Right ventricle myocardium inferior (tissue), 1 donor: ENCODE measurements at regions not wholly inside any gene's neighbourhood (a gene's known extent, or its start where the extent isn't known, plus 50 kb on each side); places are given as distances from the start of the nearest gene placed in this dataset.

ENCODE experiments used
- ATAC-seq: fragments of 200-7000 bp; cut with Tn5 transposase; one replicate; pipeline ENCODE4 v1.9.1; 2020; ENCODE audit warnings: mild to moderate bottlenecking, moderate library complexity
- DNase-seq: peaks from one replicate; pipeline ENCODE4 v3.0.0; 2021; ENCODE audit errors: missing footprints
- intact Hi-C: fragments of 100-400 bp; cut with DNase I; formaldehyde crosslinking; loops from one replicate; pipeline ENCODE4 v1.11.0; 2022
- donor health status: DM: no; HTN: yes; CAD: no; lungs with severe emphysema.

DNA sequence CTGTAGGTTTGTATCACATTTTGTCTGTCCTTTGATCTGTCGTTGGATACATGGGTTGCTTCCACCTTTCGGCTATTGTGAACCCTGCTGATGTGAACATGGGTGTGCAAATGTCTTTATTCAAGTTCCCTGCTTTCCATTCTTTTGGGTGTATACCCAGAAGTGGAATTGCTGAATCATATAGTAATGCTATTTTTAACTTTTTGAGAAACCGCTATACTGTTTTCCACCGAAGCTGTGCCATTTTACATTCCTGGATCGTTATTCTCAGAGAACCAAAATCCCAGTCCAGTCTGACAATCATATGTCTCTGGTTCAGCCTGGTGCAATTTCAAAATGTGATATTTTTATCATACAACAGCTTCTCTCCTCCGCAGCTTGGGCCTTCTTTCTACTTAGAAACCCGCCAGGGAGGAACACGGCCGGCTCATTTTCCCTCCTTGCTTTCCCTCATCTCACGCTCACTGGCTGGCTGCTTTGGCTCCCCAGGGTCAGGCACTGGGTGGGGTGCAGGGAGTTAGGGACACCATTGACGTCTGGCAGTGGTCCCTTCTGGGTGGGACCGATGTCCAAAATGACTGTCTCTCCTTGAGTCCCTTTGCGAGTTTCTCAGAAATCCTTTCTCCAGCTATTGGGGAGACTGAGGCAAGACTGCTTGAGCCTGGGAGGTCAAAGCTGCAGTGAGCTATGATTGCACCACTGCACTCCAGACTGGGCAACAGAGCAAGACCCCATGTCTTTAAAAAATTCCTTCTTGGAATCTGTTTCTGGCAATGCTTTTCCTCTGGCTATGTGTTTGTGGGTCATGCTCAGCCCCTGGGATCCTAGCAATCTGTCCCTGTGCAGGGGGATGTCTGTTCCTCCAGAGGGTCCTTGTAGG, 73.5 kb upstream of the AKT3 start:
- ATAC-seq (no peak), DNase-seq (no peak)
- intact Hi-C loops, result no loop called here

DNA sequence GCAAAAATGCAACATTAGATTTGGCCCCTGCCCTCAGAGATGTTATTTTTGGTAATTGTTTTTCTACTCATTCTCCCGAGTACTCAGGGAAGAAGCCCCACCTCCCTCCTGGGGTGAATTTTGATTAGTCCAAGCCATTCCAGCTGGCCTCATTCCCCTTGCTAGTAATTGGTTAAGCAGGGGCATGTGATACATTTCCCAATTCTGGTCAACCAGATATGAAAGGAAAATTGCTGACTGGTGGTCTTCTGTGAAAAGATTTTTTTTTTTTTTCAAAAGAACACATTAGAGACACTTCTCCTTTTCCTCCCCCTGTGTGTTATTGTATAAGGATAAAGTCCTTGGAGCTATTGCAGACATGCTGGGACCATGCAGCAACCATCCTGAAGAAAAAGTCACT, 71.1 kb upstream of the AKT3 start:
- ATAC-seq (no peak), DNase-seq (no peak)
- intact Hi-C loops, result no loop called here

DNA sequence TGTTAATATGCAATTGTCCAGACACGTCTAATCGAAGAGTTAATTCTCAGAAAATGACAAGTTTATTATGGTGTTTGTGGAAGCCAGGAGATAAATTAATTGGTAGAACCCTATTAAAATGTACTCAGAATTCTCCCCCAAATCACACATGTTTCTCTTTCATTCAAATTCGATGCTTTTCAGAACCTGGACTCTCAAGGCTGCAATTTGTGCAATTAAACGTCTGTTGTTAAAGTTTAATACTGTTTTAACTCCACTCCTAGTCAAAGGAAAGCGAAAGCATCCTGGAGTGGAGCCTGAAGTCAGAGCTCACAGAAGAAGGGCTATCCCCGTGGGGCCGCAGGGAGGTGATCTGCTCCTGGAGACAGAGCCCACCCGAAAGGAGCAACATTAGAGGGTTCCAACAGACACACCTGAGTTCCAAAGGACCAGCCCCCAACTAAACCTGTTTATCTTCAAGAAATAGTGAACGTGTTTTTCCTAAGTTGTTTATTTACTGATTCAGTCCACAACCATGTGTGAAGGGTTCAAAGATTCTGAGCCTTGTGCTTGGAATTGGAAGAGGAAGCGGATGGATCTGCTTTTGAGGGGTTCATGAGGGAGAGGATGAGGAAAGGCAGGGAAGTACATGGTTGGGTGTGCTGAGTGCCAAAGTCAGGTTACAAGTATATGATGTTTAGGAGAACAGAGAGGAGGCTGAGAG, 68.0 kb upstream of the AKT3 start:
- no peak for DNase-seq
- no peak for ATAC-seq
- intact Hi-C loops, result loop anchor here (5.0 kb wide), 1 partner anchor 66 kb away; the partner anchor contains the start of gene AKT3

DNA sequence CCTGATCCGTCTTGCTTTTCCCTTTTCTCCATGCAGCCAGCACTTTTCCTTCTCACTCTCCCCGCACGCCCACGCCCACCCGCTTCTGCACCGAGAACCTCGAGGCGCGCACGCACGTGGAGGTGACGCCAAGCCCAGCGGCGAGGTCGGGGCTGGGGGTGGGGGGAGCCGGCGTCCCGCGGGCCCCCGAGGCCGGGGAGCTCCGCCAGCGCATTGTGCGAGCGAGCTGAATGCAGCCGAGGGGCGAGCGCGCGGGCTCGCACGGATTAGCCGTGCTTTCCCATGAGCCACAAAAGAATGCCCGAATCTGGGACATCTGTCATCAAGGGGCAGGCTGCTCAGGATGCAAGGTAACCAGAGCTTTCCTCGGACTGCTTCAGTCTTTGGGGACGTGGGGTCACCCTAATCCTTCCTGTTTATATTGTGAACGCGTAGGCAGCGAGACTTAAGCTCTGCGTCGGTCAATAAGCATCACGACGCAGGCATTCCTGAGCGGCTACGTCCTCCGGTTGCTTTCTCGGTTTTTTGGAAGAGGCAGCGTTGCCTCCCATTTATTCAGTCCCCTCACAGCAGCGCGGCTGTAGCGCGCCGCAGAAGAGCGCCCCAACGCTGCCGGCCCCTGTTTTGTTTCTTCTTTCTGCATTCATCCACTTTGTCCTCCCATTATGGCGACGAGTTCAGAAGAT, 67.3 kb upstream of the AKT3 start:
- intact Hi-C loops, result loop anchor here (5.0 kb wide), 1 partner anchor 65 kb away; the partner anchor contains the start of gene AKT3
- DNase-seq, result no peak

DNA sequence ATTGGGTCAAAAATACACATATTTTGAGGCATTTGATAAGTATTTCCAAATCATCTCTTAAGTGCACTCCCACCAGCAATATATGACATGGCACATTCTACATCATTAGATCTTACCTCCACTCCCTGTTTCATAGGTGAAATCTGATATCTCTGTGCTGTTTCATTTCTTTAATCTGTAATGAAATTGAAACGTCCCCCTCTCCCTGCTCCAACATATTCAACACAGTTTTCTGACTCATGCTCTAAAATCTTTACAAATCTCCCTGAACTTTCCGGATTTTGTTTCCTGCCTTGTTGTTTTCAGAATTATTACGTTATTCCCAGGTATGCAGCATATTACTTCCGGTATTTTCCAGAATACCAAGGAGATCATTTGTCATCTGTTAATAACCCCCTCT, 66.1 kb upstream of the AKT3 start:
- DNase-seq, result no peak
- intact Hi-C loops, result loop anchor here (5.0 kb wide), 1 partner anchor 64 kb away; the partner anchor contains the start of gene AKT3
- ATAC-seq, result no peak

More for the DNA sequence above, 67.3 kb upstream of the AKT3 start:
- ATAC-seq, result peak; percentile 76

DNA sequence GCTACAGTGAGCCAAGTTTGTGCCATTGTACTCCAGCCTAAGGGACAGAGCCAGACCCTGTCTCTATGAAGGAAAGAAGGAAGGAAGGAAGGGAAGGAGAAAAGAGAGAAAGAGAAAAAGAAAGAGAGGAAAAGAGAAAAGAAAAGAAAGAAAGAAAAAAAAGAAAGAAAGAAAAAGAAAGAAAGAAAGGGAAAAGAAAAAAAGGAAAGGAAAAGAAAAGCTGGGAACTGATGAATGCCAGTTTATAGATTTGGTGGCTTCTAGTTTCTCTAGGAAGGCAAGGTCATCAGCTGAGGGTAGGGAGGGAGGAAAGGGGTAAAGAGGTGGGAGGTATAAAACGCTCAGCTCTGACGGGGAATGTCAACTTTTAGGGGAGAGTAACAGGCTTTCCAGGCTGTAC, 62.3 kb upstream of the AKT3 start:
- intact Hi-C loops, result no loop called here
- DNase-seq (no peak), ATAC-seq (no peak)

DNA sequence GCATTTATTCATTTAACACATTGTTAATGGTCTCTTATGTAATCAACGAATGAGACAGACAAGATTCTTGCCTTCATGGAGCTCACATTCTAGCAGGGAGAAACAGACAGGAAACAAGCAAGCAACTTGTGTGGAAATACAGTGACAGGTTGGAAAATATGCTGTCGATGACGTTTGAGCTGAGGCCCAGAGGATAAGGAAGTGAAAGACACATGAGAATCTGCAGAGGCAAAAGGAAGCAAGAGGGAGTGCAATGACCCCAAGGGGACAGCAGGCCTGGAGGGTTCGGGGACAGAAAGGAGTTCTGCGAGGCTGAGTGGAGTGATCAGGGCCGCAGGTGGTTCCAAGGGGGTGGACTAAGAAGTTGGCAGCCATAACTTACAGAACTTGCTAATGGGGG, 60.6 kb upstream of the AKT3 start:
- no peak for ATAC-seq
- no peak for DNase-seq
- intact Hi-C loops, result no loop called here

DNA sequence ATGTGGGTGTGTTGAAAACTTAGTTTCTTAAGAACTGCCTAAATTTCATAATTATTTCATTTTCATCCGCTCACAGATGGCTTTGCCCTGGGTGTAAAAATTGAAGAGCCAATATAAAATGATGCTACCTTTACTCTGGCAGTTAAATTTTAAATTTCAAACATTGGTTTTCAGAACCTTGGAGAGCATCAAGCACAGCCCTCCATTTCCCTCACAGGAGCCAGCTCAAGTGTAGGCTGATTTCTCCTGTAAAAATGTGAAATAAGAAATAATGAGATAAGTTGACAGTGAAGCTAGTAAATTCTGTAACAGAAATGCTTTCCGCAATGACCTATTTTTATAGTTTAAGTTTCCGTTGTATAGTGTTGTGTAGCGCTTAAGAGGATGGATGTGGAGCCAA, 53.9 kb upstream of the AKT3 start:
- ATAC-seq (no peak), DNase-seq (no peak)
- intact Hi-C loops, result no loop called here

DNA sequence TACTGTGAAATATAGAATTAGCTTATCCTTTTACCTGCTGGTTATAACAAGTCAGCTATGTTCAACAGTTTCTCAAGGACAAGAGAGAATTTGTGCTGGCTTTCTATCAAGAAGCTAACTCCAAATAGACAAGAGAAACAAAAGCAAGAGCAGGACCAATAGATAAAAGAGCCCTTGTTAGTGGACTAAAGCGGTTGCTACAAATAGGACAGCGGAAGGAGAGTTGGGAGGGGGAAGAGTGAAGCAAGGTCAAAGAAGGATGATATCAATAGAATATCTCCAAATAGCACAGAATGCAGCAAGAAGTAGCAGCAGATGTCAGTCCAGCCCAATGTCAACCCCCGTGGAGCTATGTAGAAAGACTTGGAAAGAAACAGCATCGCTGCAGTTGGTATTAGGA, 53.0 kb upstream of the AKT3 start:
- intact Hi-C loops, result no loop called here
- ATAC-seq, result no peak
- DNase-seq, result no peak

DNA sequence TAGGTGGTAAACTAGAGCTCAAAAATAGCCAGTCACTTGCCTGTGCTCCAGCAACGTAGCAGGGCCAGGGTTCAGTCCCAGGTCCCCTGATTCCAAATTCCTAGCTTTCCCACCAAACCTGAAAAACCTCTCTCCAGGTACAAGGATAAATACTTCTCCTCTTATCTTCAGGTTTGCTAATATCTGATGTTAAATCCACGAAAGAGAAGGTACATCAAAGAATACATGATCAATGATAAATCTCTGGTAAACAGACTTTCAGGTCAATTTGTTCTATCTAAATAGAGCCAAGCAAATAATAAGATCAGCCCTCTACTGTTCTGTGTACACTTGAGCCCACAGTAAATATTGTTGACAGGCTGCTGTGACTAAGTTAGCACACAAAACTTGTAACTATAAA, 52.1 kb upstream of the AKT3 start:
- no peak for DNase-seq
- intact Hi-C loops, result no loop called here

More for the DNA sequence above, 52.1 kb upstream of the AKT3 start:
- ATAC-seq, result no peak
